K562 (cell line): ENCODE measurements at regions not wholly inside any gene's neighbourhood (a gene's known extent, or its start where the extent isn't known, plus 50 kb on each side); places are given as distances from the start of the nearest gene placed in this dataset.

Experiments used
- ATAC-seq: fragments of 200-7000 bp; cut with Tn5 transposase; 3 replicates; pipeline ENCODE4 v1.9.1; 2020; ENCODE audit warnings: moderate library complexity
- BruUV-seq: library from RNA; stranded (reverse); fragments of 400-500 nt; replicated peaks from 2 replicates; lab custom pipeline; 2021; lab: Mats Ljungman, UMichigan
- CTCF ChIA-PET: fragments of 300-600 bp; formaldehyde crosslinking; extraction: SDS; loops from one replicate; lab custom pipeline; 2021; ENCODE audit warnings: low intra/inter-chr PET ratio; lab: Yijun Ruan, JAX
- POLR2A ChIA-PET: fragments of 300-600, 350-650 bp; sonication (Branson Sonifier 250); formaldehyde crosslinking; extraction: SDS; loops from one replicate; lab custom pipeline; 2021; ENCODE audit warnings: antibody characterized with exemption, inconsistent platforms; lab: Yijun Ruan, JAX
- DNase-seq, 4 experiments: peaks; one replicate each; pipeline versions ENCODE4 v3.0.0 to v3.0.0-alpha.2; 2011 to 2018; ENCODE audit warnings: low spot score in 3 of 4, mixed read lengths in 3 of 4; ENCODE audit errors: extremely low read depth in 1 of 4
- FAIRE-seq: peaks from 2 replicates; lab custom pipeline; 2011; peaks lifted over from hg19 to GRCh38; lab: Jason Lieb, UNC
- H2AFZ ChIP-seq: 2 replicates; pipeline ENCODE4 v1.6.0; 2011; ENCODE audit warnings: low read depth, low read length, control low read depth, inconsistent platforms
- H3K27ac ChIP-seq: fragments of 200-600 bp; 3 replicates; pipeline ENCODE4 v1.8.0; 2011; ENCODE audit warnings: low read depth, mild to moderate bottlenecking, control low read depth, inconsistent platforms, low read length, moderate library complexity, mixed read lengths; ENCODE audit errors: extremely low read depth
- H3K27me3 ChIP-seq, 2 experiments: fragments of 300-600 bp in 1 of 2; 2 replicates in 1 of 2; 3 replicates in 1 of 2; pipeline versions ENCODE4 v1.6.0 to v1.8.0; 2011; ENCODE audit warnings: inconsistent platforms in 2 of 2, low read length in 2 of 2, mild to moderate bottlenecking in 1 of 2, mixed read lengths in 1 of 2, moderate library complexity in 1 of 2; ENCODE audit not compliant: control insufficient read depth in 2 of 2, insufficient read depth in 2 of 2
- H3K36me3 ChIP-seq: fragments of 300-600 bp; 3 replicates; pipeline ENCODE4 v1.8.0; 2011; ENCODE audit warnings: mild to moderate bottlenecking, low read length, inconsistent platforms; ENCODE audit not compliant: control insufficient read depth, insufficient read depth
- H3K4me1 ChIP-seq, 2 experiments: fragments of 200-600 bp in 1 of 2; replicated peaks in 1 of 2; 2 replicates in 1 of 2; 3 replicates in 1 of 2; pipeline versions ENCODE4 v1.5.1 to v1.8.0; 2011; ENCODE audit warnings: inconsistent platforms in 2 of 2, low read length in 2 of 2, mild to moderate bottlenecking in 1 of 2, mixed read lengths in 1 of 2, moderate library complexity in 1 of 2; ENCODE audit not compliant: control insufficient read depth in 2 of 2, insufficient read depth in 2 of 2
- H3K4me2 ChIP-seq: 2 replicates; pipeline ENCODE4 v1.6.1; 2011; ENCODE audit warnings: low read length, control low read depth, inconsistent platforms, mixed read lengths; ENCODE audit not compliant: insufficient read depth
- H3K4me3 ChIP-seq: fragments of 200-600 bp; sonication (generic), shearing (Covaris generic); 2 replicates; pipeline ENCODE4 v1.5.1; 2016; ENCODE audit warnings: control low read depth, inconsistent platforms
- H3K79me2 ChIP-seq: fragments of 200-600 bp; 3 replicates; pipeline ENCODE4 v1.8.0; 2011; ENCODE audit warnings: low read length, inconsistent platforms; ENCODE audit not compliant: control insufficient read depth, insufficient read depth
- H3K9ac ChIP-seq, 2 experiments: 2 replicates each; pipeline versions ENCODE4 v1.6.0 to v1.6.1; 2011; ENCODE audit warnings: low read depth in 2 of 2, low read length in 2 of 2, control low read depth in 1 of 2, inconsistent platforms in 1 of 2, mild to moderate bottlenecking in 1 of 2, mixed read lengths in 1 of 2; ENCODE audit not compliant: insufficient read depth in 1 of 2
- H3K9me1 ChIP-seq: one replicate; pipeline ENCODE4 v1.6.0; 2011; ENCODE audit warnings: inconsistent platforms, mild to moderate bottlenecking, low read length, moderate library complexity; ENCODE audit not compliant: control insufficient read depth, insufficient read depth
- H3K9me3 ChIP-seq: replicated peaks from 2 replicates; pipeline ENCODE4 v1.5.1; 2011; ENCODE audit warnings: low read depth, low read length, inconsistent platforms; ENCODE audit not compliant: control insufficient read depth, insufficient read depth
- H4K20me1 ChIP-seq: replicated peaks from 2 replicates; pipeline ENCODE4 v1.6.1; 2011; ENCODE audit warnings: low read length, inconsistent platforms, mixed read lengths; ENCODE audit not compliant: control insufficient read depth, insufficient read depth
- CBX8 ChIP-seq: fragments of 200-600 bp; sonication (generic); IDR thresholded peaks from 2 replicates; pipeline ENCODE4 v1.6.1; 2012; ENCODE audit warnings: borderline replicate concordance, mixed run types, low read depth, mild to moderate bottlenecking, moderate library complexity, mixed read lengths, low read length, control low read depth, inconsistent platforms; ENCODE audit not compliant: poor library complexity, severe bottlenecking; ENCODE audit errors: extremely low read depth
- JUN ChIP-seq, 2 experiments: sonication (generic) in 1 of 2; formaldehyde crosslinking in 1 of 2; IDR thresholded peaks; 2 replicates each; pipeline versions ENCODE4 v1.6.1 to v1.8.0; 2012 to 2022; ENCODE audit warnings: borderline replicate concordance in 2 of 2, mild to moderate bottlenecking in 2 of 2, improper control_type of control experiment in 1 of 2, low read depth in 1 of 2, low read length in 1 of 2, missing genetic modification reagents in 1 of 2
- LCOR ChIP-seq: sonication (generic); formaldehyde crosslinking; IDR thresholded peaks from 2 replicates; pipeline ENCODE4 v1.8.0; 2022; ENCODE audit warnings: mild to moderate bottlenecking, missing genetic modification reagents
- TEAD2 ChIP-seq: fragments of 450-650 bp; IDR thresholded peaks from 2 replicates; pipeline ENCODE4 v1.6.1; 2016; ENCODE audit warnings: missing genetic modification characterization, control low read depth, missing compliant biosample characterization
- THAP7 ChIP-seq: fragments of 250-450 bp; sonication (Bioruptor Pico); IDR thresholded peaks from 2 replicates; pipeline ENCODE4 v1.5.0; 2021
- ZNF253 ChIP-seq: fragments of 250-450 bp; sonication (Bioruptor Pico); conservative IDR thresholded peaks from 2 replicates; pipeline ENCODE4 v1.6.1; 2021; ENCODE audit warnings: mild to moderate bottlenecking
- ZNF280B ChIP-seq: fragments of 250-450 bp; sonication (Bioruptor Pico); IDR thresholded peaks from 2 replicates; pipeline ENCODE4 v1.5.1; 2021; ENCODE audit warnings: mild to moderate bottlenecking
- WGBS: fragments of 100-300 bp; shearing (Covaris generic); methylation state at CpG from one replicate; pipeline ENCODE4 v1.1.6; 2016; ENCODE audit warnings: low coverage, mixed read lengths; ENCODE audit not compliant: insufficient coverage; ENCODE audit errors: missing lambda C conversion rate; 5-methylcytosine and 5-hydroxymethylcytosine counted together
- in situ Hi-C: fragments of 300-500 bp; cut with MboI; formaldehyde crosslinking; loops from 4 replicates; pipeline ENCODE4 v1.15.0; 2018; ENCODE audit warnings: inconsistent platforms, mixed read lengths
- intact Hi-C: fragments of 100-400 bp; cut with micrococcal nuclease; formaldehyde crosslinking; loops from 2 replicates; pipeline ENCODE4 v1.14.2; 2022
- TF ChIP-seq, protein P1 (sequence below): sonication (generic); formaldehyde crosslinking; IDR thresholded peaks from 2 replicates; pipeline ENCODE4 v1.8.0; 2022; ENCODE audit warnings: missing genetic modification reagents, mild to moderate bottlenecking, moderate library complexity, borderline replicate concordance
- TF ChIP-seq, protein P2 (sequence below): IDR thresholded peaks from 2 replicates; pipeline ENCODE4 v1.6.1; 2011; ENCODE audit warnings: borderline replicate concordance, low read depth, mild to moderate bottlenecking, moderate library complexity, low read length; ENCODE audit not compliant: insufficient read depth, poor library complexity, severe bottlenecking

- in situ Hi-C loops (no loop called here), intact Hi-C loops (no loop called here)
- Histone ChIP-seq H3K27me3 (no peaks in the 10 kb centered on the region), H3K4me2 (no peak overlapping the region), H3K4me1 (no peaks in the 10 kb centered on the region), H2AFZ (no peak overlapping the region), H4K20me1 (no peaks in the 10 kb centered on the region), H3K9me3 (no peaks in the 10 kb centered on the region), H3K27ac (no peak overlapping the region), H3K9ac (no peak overlapping the region), H3K9me1 (no peaks in the 10 kb centered on the region), H3K36me3 (no peaks in the 10 kb centered on the region), H3K4me3 (no peak overlapping the region), H3K79me2 (no peaks in the 10 kb centered on the region)
- ChIA-PET CTCF (no interaction called here), POLR2A (no interaction called here)
- DNase-seq = no peak
- WGBS = 0% methylated on average over 4 of the region's 4 CpGs
- no TSS peak for BruUV-seq
- ATAC-seq = no peak
- no peak for FAIRE-seq
- TF ChIP-seq JUN (IDR thresholded peaks at IDR 0.05; ENCODE audit: borderline replicate concordance, low read depth, low read length) = no peak
- TF ChIP-seq JUN (CRISPR knock-in tag; IDR thresholded peaks at IDR 0.05; ENCODE audit: borderline replicate concordance) = no peak
Measured at GRCh38 chr10:35722636-35723035, 80.5 kb upstream of the FZD8 start.

DNA sequence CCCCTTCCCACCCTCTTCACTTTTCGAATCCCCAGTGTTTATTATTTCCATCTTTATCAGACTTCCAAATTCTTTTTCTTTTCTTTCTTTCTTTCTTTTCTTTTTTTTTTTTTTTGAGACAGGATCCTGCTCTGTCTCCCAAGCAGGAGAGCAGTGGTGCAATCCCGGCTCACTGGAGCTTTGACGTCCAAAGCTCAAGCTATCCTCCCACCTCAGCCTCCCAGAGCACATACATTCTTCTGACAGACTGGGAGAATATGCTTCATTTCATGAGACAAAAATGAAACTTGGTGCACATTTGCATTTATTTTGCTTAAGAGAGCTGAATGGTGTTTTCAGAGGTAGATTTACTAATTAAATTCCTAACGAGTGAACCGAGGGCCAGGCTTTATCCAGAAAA lies 80.1 kb upstream of the FZD8 start:
- no peak overlapping the region for H2AFZ ChIP-seq
- DNase-seq (no peak), FAIRE-seq (no peak), ATAC-seq (no peak)
- no peaks in the 10 kb centered on the region for H3K79me2 ChIP-seq
- H3K9me3 ChIP-seq = no peaks in the 10 kb centered on the region
- H3K9me1 ChIP-seq = no peaks in the 10 kb centered on the region
- no peaks in the 10 kb centered on the region for H3K27me3 ChIP-seq
- no peak overlapping the region for H3K4me2 ChIP-seq
- no peaks in the 10 kb centered on the region for H4K20me1 ChIP-seq
- intact Hi-C loops = no loop called here
- CTCF ChIA-PET = no interaction called here
- H3K9ac ChIP-seq = no peak overlapping the region
- H3K4me1 ChIP-seq = no peaks in the 10 kb centered on the region
- POLR2A ChIA-PET = interaction anchor here (1.0 kb wide), 1 partner anchor 12 kb away, joined by 4 read pairs; no protein-coding TSS in a partner anchor
- 0% methylated on average over 5 of the region's 5 CpGs for WGBS
- no peaks in the 10 kb centered on the region for H3K36me3 ChIP-seq
- no peak overlapping the region for H3K4me3 ChIP-seq
- no peak overlapping the region for H3K27ac ChIP-seq
- no TSS peak for BruUV-seq
- in situ Hi-C loops = no loop called here
- TF ChIP-seq CBX8 (no peak), LCOR (no peak), TEAD2 (tag) (no peak), THAP7 (CRISPR knock-in tag) (no peak), ZNF253 (no peak), ZNF280B (CRISPR knock-in tag) (no peak)
- TF ChIP-seq, protein P1, sequence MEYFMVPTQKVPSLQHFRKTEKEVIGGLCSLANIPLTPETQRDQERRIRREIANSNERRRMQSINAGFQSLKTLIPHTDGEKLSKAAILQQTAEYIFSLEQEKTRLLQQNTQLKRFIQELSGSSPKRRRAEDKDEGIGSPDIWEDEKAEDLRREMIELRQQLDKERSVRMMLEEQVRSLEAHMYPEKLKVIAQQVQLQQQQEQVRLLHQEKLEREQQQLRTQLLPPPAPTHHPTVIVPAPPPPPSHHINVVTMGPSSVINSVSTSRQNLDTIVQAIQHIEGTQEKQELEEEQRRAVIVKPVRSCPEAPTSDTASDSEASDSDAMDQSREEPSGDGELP (CRISPR knock-in tag) = no peak
- TF ChIP-seq, protein P2, sequence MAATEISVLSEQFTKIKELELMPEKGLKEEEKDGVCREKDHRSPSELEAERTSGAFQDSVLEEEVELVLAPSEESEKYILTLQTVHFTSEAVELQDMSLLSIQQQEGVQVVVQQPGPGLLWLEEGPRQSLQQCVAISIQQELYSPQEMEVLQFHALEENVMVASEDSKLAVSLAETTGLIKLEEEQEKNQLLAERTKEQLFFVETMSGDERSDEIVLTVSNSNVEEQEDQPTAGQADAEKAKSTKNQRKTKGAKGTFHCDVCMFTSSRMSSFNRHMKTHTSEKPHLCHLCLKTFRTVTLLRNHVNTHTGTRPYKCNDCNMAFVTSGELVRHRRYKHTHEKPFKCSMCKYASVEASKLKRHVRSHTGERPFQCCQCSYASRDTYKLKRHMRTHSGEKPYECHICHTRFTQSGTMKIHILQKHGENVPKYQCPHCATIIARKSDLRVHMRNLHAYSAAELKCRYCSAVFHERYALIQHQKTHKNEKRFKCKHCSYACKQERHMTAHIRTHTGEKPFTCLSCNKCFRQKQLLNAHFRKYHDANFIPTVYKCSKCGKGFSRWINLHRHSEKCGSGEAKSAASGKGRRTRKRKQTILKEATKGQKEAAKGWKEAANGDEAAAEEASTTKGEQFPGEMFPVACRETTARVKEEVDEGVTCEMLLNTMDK = no peak
